K562 (cell line): ENCODE measurements at regions not wholly inside any gene's neighbourhood (a gene's known extent, or its start where the extent isn't known, plus 50 kb on each side); places are given as distances from the start of the nearest gene placed in this dataset.

Experiments
- MEF2D ChIP-seq: conservative IDR thresholded peaks from 2 replicates; pipeline ENCODE4 v1.6.1; 2016; ENCODE audit warnings: low read depth, missing genetic modification characterization, missing compliant biosample characterization
- SRF ChIP-seq, 2 experiments: fragments of 250-450, 450-650 bp in 1 of 2; sonication (Bioruptor Pico) in 1 of 2; sonication (generic) in 1 of 2; formaldehyde crosslinking; IDR thresholded peaks; 2 replicates each; pipeline versions ENCODE4 v1.5.0 to v1.5.1; 2020 to 2022; ENCODE audit warnings: mild to moderate bottlenecking in 1 of 2, missing genetic modification reagents in 1 of 2
- SRSF7 ChIP-seq: fragments of 200-400 bp; formaldehyde crosslinking; optimal IDR thresholded peaks from 2 replicates; pipeline ENCODE3; 2017; ENCODE audit warnings: mild to moderate bottlenecking, low read depth, low read length
- VEZF1 ChIP-seq: fragments of 200-800 bp; sonication (Bioruptor generic); IDR thresholded peaks from 2 replicates; pipeline ENCODE4 v1.6.1; 2017; ENCODE audit warnings: missing genetic modification characterization, missing compliant biosample characterization
- TF ChIP-seq, protein P1 (sequence below): fragments of 200-800 bp; sonication (Bioruptor generic); IDR thresholded peaks from 2 replicates; pipeline ENCODE4 v1.6.1; 2016; ENCODE audit warnings: missing genetic modification characterization, missing compliant biosample characterization

DNA sequence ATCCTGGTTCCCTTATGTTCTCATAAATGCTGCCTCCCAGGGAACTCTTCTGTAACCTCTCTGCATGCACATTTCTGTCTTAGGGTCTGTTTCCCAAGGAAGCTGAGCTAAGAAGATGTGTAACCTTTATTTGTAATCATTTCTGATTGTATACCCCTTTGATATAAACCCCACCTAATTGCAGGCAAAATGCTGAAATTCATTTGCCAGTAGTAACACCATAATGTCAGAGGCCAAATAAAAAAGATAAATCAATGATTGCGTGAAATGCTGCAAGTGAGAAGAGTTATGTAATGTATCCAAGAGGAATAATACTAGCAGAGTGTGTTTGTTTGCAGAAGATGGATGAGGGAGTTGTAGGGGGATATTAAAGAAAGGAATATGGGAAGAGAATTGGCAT lies 822.6 kb upstream of the GRAMD2B start (continued):
- TF ChIP-seq MEF2D (tag) (no peak), SRSF7 (no peak), VEZF1 (CRISPR knock-in tag) (no peak), SRF (CRISPR knock-in tag; IDR thresholded peaks at IDR 0.05) (no peak)
- TF ChIP-seq, protein P1, sequence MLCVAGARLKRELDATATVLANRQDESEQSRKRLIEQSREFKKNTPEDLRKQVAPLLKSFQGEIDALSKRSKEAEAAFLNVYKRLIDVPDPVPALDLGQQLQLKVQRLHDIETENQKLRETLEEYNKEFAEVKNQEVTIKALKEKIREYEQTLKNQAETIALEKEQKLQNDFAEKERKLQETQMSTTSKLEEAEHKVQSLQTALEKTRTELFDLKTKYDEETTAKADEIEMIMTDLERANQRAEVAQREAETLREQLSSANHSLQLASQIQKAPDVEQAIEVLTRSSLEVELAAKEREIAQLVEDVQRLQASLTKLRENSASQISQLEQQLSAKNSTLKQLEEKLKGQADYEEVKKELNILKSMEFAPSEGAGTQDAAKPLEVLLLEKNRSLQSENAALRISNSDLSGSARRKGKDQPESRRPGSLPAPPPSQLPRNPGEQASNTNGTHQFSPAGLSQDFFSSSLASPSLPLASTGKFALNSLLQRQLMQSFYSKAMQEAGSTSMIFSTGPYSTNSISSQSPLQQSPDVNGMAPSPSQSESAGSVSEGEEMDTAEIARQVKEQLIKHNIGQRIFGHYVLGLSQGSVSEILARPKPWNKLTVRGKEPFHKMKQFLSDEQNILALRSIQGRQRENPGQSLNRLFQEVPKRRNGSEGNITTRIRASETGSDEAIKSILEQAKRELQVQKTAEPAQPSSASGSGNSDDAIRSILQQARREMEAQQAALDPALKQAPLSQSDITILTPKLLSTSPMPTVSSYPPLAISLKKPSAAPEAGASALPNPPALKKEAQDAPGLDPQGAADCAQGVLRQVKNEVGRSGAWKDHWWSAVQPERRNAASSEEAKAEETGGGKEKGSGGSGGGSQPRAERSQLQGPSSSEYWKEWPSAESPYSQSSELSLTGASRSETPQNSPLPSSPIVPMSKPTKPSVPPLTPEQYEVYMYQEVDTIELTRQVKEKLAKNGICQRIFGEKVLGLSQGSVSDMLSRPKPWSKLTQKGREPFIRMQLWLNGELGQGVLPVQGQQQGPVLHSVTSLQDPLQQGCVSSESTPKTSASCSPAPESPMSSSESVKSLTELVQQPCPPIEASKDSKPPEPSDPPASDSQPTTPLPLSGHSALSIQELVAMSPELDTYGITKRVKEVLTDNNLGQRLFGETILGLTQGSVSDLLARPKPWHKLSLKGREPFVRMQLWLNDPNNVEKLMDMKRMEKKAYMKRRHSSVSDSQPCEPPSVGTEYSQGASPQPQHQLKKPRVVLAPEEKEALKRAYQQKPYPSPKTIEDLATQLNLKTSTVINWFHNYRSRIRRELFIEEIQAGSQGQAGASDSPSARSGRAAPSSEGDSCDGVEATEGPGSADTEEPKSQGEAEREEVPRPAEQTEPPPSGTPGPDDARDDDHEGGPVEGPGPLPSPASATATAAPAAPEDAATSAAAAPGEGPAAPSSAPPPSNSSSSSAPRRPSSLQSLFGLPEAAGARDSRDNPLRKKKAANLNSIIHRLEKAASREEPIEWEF (CRISPR knock-in tag) = no peak
